ENCODE measurements at regions not wholly inside any gene's neighbourhood (a gene's known extent, or its start where the extent isn't known, plus 50 kb on each side); places are given as distances from the start of the nearest gene placed in this dataset.
A peak's percentile ranks its signal among the peaks of the same experiment; 100 is the strongest.

DNA sequence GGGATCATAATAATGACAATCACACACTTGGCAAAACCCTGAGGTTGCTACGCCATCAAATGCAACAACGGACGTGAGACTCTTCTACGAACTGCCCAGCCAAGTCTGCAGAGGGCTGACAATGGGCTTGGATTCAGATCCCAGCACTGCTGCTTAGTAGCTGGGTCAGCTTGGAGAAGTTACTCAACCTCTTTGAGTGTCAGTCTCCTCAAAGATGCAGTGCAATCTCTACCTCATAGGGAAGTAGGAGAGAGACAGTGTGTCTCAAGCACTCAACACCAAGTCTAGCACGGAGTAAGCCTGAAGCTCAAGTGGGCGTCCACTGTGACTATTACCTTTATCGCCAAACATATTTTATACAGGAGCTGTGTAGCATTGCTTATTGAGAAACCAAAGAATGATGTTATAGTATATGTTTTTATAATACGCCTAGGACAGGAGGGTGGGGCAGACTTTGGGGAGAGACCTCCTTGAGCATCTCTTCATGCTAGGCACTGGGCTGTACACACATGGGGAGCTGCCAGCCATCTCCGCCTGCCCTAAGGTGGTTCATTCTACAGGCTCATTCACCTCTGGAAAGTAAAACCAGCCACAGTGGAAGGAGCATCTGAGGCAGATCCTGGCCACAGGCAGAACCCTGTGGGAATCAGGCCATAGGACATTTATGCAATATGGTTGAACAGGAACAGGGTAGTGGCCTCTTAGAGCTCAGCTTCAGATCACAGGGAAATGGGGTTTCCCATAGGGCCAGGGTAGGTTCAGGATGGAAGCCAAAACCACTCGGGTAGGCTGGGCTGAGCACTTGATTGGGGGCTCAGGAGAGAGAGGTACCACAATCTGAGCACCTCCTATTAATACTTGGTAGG, 160.2 kb downstream of the MRPL14 start:
- Histone ChIP-seq H3K4me3 (no peak overlapping the region), H3K27ac (no peak overlapping the region), H3K4me1 (replicated peaks in 1 of 2) (no peaks in the 10 kb centered on the region), H3K36me3 (replicated peaks in 1 of 2) (no peaks in the 10 kb centered on the region), H3K27me3 (no peaks in the 10 kb centered on the region), H3K9me3 (replicated peaks in 1 of 3) (no peaks in the 10 kb centered on the region)
- intact Hi-C loops (cut with DNase I): no loop called here
- 83 to 92% (median 89%) methylated on average over 9 to 10 of the region's 10 CpGs for WGBS, 4 donors
- peak in 1 of 7 donors; percentile 7 for DNase-seq
- TF ChIP-seq POLR2A (IDR thresholded peaks at IDR 0.05): no peak
- TF ChIP-seq, protein P1, sequence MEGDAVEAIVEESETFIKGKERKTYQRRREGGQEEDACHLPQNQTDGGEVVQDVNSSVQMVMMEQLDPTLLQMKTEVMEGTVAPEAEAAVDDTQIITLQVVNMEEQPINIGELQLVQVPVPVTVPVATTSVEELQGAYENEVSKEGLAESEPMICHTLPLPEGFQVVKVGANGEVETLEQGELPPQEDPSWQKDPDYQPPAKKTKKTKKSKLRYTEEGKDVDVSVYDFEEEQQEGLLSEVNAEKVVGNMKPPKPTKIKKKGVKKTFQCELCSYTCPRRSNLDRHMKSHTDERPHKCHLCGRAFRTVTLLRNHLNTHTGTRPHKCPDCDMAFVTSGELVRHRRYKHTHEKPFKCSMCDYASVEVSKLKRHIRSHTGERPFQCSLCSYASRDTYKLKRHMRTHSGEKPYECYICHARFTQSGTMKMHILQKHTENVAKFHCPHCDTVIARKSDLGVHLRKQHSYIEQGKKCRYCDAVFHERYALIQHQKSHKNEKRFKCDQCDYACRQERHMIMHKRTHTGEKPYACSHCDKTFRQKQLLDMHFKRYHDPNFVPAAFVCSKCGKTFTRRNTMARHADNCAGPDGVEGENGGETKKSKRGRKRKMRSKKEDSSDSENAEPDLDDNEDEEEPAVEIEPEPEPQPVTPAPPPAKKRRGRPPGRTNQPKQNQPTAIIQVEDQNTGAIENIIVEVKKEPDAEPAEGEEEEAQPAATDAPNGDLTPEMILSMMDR (IDR thresholded peaks at IDR 0.05): no peak

DNA sequence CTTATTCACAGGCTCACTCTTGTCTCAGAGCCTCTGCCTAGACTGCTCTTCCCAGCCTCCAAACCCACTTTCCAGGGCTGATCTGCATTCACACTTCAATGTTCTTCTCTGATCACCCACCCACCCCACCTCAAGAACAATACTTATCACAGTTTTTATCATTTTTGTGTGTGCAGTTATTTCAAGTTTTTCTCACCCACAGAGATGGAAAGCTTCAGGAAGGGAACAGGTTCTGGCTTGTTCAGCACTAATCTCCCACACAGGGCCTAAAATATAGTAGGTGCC, 160.9 kb downstream of the MRPL14 start:
- intact Hi-C loops (cut with DNase I): no loop called here
- Histone ChIP-seq H3K4me1 (replicated peaks in 1 of 2) (no peaks in the 10 kb centered on the region), H3K36me3 (replicated peaks in 1 of 2) (no peaks in the 10 kb centered on the region), H3K27me3 (no peaks in the 10 kb centered on the region), H3K4me3 (no peak overlapping the region), H3K9me3 (replicated peaks in 1 of 3) (no peaks in the 10 kb centered on the region), H3K27ac (no peak overlapping the region)
- TF ChIP-seq, protein P1 (IDR thresholded peaks at IDR 0.05): no peak
- TF ChIP-seq POLR2A (IDR thresholded peaks at IDR 0.05): no peak
- no peak for DNase-seq

DNA sequence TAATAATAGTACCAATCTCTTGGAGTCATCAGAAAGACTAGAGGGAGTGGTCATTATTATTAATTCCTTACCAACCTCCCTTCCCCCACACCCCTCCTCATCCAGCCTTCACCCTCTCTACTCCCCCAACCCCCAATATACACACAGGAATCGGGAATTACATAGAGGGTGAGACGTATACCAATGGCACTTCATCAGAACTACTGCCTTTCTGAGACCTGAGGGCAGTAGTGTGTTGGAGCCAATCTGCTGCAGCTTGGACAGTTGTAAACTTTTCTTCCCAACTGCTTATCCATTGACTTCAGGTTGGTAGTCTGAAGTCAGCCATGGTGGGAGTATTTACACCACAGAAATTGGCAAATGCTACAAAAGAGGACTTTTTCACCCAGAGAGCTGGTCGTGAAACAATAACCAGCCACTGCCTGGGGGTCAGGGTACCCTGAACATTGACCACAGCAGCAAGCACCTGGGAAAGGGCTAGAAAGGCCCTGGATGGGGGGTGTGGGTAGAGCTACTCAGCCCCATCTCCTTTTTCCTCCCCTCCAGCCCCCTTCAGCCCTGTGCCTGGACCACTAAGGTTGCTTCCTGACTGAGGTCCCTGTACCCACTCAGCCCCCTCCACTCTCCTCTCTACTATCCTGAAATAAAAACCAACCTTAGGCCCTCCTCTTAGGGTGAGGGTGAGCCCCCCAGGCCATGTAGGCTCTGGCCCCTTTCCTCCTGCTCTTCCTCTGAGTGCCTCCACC, 161.5 kb downstream of the MRPL14 start:
- Histone ChIP-seq H3K27ac (no peak overlapping the region), H3K9me3 (replicated peaks in 1 of 3) (no peaks in the 10 kb centered on the region), H3K27me3 (no peaks in the 10 kb centered on the region), H3K4me3 (no peak overlapping the region), H3K4me1 (replicated peaks in 1 of 2) (no peaks in the 10 kb centered on the region), H3K36me3 (replicated peaks in 1 of 2) (no peaks in the 10 kb centered on the region)
- WGBS, 4 donors: 94 to 98% (median 97%) methylated on average over 3 of the region's 3 CpGs
- intact Hi-C loops (cut with DNase I): no loop called here
- TF ChIP-seq, protein P1 (IDR thresholded peaks at IDR 0.05): no peak
- TF ChIP-seq POLR2A (IDR thresholded peaks at IDR 0.05): no peak
- DNase-seq: peak in 1 of 7 donors; percentile 7

DNA sequence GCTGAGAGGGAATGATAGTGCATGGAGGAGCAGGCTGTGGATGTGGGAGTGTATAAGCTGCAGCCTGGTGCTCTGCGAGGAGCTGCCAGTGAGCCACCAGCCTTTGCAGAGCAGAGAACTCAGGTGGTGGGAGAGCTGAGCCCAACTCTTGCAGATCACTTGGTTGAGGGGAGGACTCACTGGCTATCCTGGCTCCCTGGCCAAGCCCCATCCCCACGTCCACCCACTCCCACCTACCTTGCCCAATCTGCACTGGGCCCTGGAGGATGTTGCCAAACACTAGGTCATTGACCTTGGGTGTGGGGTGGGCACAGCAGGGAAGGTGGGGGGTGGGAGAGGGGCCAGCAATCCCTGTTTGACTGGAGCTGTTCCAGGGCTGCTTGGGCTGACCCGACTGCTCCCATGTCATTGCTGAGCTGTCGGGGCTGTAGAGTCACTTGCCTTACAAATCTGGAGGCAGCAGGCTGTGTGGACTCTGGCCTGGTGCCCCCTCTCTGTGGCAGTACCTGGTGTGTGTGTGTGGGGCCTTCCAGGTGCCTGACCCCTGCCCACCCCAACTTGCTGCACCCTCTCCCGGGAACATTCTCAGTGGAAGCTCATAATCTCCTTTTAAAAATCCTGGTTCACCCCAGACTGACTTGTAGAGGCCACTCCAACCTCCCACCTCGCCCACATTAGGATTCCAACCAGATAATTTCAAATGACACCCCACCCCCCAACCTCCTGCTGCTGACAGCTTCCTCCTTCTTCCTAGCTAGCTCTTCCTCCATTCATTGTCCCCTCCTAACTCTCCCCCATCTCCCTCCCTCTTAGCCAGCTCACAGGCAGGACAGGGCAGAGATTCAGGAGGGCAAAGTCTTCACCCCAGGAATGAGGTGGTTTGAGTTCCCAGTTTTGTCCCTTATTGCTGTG, 162.3 kb downstream of the MRPL14 start:
- WGBS, 4 donors: 82 to 84% (median 82%) methylated on average over 3 to 6 of the region's 6 CpGs
- peak in 1 of 7 donors; percentile 7 for DNase-seq
- Histone ChIP-seq H3K4me1 (replicated peaks in 1 of 2) (no peaks in the 10 kb centered on the region), H3K27me3 (no peaks in the 10 kb centered on the region), H3K4me3 (no peak overlapping the region), H3K9me3 (replicated peaks in 1 of 3) (no peaks in the 10 kb centered on the region), H3K27ac (no peak overlapping the region), H3K36me3 (replicated peaks in 1 of 2) (no peaks in the 10 kb centered on the region)
- TF ChIP-seq, protein P1 (IDR thresholded peaks at IDR 0.05): no peak
- no peak for TF ChIP-seq POLR2A (IDR thresholded peaks at IDR 0.05)
- intact Hi-C loops (cut with DNase I): no loop called here
